HG03196 (cell line): ENCODE measurements at regions not wholly inside any gene's neighbourhood (a gene's known extent, or its start where the extent isn't known, plus 50 kb on each side); places are given as distances from the start of the nearest gene placed in this dataset.

ENCODE experiments used
- ATAC-seq: cut with Tn5 transposase; IDR thresholded peaks from one replicate; pipeline ENCODE4 v1.9.1; 2021; ENCODE audit not compliant: unreplicated experiment

DNA sequence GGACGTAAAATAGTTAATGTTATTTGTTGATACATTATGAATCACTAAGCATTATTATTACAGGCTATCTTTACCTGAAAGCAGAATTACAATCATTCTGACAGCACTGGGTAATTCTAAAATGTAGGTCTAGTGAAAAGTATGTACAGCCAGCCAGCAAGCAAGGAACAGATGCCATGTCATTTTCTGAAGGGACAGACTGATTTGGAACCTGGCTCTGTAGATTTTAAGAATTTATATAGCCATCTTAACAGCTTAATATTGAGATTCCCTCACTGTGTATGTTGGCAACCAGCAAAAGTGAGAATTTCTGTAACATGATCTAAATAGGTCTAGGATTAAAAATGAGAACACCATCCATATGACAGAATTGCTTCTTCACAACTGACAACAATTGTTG is 359.4 kb downstream of the ZIC4 start:
- no peak for ATAC-seq

- ATAC-seq = no peak
These were observed 367.9 kb downstream of the ZIC4 start for GRCh38 chr3:147038481-147038880.

DNA sequence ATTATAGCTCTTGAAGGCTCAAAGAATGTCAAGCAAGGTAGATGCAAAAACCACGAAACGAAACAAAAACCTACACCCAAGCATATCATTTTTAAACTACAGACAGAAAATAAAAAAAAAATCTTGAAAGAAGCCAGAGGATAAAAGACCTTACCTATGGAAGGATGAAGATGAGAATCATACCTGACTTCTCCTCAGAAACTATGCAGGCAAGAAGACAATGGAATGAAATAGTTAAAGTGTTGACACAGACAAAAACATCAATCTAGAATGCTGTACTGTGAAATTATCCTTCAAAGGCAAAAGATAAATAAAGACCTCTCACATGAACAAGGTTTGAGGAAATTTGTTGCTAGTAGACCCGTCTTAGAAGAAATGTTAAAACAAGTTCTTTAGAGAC is 372.0 kb downstream of the ZIC4 start:
- ATAC-seq = no peak

DNA sequence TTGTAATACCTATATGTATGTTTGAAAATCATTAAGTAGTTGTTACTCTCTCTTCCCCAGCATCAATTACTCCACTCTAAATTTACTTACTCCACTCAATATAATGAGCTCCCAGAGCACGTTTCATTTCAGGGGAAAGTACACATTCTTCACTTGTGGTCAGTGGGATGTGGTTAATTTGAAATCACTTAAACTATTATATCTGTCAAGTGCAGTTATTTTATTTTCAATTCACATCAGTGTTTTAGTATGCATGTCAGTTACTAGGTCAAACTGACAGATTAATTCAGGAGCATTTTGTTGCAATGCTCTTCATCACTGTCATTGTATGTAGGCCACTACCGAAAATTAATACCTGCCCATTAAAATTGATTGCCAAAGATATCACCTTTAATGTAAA is 376.1 kb downstream of the ZIC4 start:
- ATAC-seq = no peak

DNA sequence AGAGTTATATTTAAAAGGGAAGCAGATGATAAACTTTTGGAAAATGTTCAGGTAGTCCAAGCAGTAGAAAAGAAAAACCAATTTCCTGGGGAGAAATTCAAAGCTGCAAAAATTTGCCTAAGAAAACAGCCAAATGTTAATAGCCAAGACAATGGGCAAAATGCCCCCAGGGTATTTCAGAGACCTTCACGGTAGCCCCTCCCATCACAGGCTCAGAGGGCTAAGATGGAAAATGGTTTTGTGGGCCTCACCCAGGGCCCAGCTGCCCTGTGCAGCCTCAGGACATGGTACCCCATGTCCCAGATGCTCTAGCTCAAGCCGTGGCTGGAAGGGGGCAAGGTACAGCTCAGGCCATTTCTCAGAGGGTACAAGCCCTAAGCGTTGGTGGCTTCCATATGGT is 391.0 kb downstream of the ZIC4 start:
- no peak for ATAC-seq

GRCh38 chr3:147008886-147009285 is 397.5 kb downstream of the ZIC4 start:
- no peak for ATAC-seq

GRCh38 chr3:147008458-147008857 is 397.9 kb downstream of the ZIC4 start:
- ATAC-seq = no peak

DNA sequence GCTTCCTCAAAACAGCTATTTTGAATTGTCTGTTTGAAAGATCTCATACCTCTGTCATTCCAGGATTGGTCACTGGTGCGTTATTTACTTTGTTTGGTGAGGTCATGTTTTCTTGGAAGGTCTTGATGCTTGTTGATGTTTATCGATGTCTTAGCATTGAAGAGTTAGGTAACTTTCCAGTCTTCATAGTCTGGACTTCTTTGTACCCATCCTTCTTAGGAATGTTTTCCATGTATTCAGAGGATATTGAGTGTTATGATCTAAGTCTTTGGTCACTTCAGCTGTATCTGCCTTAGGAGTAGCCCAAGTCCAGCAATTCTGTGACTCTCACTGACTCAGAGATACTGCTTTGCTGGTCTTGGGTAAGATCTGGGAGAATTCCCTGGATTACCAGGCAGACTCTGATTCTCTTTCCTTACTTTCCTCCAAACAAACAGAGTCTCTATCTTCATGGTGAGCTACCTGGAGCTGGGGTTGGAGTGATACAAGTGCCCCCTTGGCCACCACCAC is 398.6 kb downstream of the ZIC4 start:
- no peak for ATAC-seq

DNA sequence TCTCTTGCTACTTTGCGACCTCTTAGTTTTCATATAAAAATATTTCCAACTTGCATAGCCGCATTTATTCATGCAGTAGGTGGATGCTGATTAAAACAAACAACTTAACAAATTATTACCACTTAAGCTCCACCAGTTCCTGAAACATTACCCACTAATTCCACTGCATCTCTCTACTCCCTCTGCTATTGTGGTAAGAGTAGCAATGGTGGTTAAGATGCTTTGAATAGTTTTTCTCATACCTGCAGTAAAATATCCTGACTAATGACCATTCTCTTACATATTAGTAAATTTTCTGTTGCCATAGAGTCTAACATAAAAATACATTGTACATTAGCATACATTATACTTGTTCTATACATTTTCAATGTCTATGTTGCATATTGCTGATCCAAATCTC is 397.6 kb upstream of the PLSCR5 start:
- no peak for ATAC-seq

- ATAC-seq = no peak
These were observed 395.1 kb upstream of the PLSCR5 start for GRCh38 chr3:147000274-147000673.

GRCh38 chr3:146991907-146992306 is 386.8 kb upstream of the PLSCR5 start:
- no peak for ATAC-seq

DNA sequence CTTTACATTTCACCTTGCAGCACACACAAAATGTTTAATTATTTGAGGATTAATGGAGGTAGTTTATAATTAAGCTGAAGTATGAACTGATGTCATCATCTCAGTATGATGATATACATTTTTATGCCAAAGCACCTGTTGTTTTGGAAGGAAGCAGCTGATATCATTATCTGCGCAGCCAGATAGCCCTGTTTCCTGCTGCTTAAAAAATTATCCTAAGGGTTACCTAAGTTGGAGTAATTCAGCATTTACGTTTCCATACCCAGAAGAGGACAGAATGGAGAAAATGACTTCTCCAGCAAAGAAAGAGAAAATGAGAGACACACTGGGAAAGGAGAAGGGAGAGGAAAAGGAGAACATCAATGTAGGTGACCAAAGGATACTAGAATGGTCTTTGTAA is 370.3 kb upstream of the PLSCR5 start:
- ATAC-seq = no peak

DNA sequence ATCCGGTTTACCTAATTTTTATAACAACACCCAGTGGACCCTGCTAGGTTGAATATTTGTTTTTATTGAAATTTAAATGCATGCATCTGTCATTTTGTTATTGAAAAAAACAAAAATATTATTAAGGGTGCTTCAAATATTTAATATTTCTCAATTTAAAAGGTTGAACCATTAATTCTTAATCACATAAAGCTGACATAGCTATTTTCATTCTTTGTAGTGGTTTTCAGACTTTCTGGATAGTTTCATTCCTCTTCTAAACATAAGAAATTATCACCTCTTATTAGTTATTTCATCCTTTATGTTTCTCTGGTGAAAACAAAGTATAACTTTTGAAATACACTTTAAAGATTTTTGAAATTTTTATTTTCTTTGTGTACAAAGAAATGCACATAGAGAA is 369.9 kb upstream of the PLSCR5 start:
- ATAC-seq = no peak

DNA sequence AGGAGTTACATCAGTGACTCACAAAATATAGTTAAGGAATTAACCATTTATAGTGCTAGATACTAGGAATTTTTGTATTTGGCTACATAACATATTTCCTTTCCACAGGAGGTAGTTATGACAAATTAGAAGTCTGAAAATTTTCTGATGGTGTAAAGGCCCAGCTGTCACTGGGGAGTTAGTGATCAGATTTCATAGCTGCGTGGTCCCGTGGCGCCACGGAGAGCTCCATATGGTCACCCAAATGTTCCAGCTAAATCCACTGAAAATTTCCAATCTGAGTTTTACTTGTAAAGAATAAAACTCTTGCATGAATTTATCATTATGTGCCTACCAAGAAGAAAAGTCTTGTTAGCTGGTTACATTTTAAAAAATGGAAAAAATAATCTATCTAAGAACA is 368.9 kb upstream of the PLSCR5 start:
- no peak for ATAC-seq

DNA sequence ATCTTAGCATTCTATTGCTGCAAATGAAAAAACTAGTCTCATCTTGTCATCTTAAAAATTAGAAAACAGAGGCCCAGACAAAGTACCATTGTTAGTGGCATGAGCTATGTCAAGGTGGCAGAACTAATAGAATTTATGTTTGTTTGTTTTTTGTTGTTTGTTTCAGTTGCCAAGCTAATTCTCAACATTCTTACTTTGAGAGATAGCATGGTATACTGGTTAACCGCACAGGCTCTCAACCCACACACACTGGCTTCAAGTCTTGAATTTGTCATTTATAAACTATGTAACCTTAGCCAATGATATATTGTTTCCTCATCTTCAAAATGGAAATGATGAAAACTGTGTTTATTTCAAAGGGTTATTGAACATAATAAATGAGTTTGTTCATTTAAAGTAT is 367.6 kb upstream of the PLSCR5 start:
- no peak for ATAC-seq

- ATAC-seq = no peak
These were observed 365.1 kb upstream of the PLSCR5 start for GRCh38 chr3:146970236-146970635.

GRCh38 chr3:146969356-146969755 is 364.2 kb upstream of the PLSCR5 start:
- no peak for ATAC-seq

DNA sequence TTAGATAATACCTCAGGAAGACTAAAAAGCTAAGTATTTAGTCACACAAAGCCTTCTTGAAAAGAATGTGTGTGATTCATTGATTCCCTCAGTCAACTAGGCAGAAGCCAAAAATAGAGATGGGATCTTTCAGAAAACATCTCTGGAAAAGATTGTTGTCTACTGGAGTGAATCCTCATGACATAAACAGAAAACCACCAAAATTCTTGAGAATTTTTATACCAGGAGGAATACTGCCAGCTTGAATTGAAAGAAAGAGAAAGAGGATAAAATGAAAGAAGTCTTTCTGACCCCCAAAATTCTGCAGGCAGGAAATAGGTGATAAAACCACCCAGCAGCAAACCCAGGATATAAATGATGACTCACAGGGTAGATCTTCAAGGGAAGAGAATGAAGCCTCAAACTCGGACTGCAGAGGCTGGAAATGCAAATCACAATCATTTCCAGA is 363.1 kb upstream of the PLSCR5 start:
- no peak for ATAC-seq

GRCh38 chr3:146967783-146968182 is 362.6 kb upstream of the PLSCR5 start:
- ATAC-seq = no peak

DNA sequence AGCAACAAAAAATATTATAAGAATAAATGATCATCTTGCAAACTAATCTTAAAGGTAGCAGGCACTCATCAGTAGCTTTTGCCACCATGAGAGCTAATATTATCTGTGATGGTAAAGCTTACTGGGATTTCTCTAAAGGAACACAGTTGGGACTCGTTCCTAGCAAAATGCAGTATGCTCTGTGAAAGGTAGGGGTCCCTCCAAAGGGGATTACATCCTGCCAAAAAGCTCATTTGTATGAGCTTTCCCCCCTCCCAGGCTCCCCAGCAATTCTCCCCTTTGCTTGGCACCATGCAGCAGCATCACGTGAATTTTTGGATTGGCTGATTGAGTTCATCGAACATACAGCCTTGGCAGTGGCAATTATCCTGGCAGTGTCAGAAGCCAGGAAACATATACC is 361.0 kb upstream of the PLSCR5 start:
- ATAC-seq = no peak

DNA sequence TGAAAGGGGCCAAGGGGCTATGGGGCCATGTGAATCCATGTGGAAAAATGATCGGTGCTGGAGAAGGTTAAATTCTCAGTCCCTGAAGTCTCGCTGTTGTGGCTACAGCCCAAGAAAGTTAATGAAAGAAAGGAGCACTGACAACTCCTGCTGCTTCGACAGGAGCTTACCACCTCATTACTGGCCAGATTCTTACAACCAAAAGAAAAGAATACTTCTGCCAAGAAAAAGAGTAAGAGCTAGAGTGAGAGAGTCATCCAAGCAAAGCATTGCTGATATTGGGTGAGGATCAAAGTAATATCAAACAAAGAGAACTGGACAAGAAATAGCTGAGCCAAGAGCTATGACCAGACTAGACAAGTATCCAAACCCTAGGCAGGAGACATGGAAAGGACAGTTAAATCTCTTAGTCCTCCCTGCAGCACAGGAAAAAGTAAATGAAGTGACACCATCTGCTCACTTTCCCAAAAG is 348.4 kb upstream of the PLSCR5 start:
- ATAC-seq = no peak

DNA sequence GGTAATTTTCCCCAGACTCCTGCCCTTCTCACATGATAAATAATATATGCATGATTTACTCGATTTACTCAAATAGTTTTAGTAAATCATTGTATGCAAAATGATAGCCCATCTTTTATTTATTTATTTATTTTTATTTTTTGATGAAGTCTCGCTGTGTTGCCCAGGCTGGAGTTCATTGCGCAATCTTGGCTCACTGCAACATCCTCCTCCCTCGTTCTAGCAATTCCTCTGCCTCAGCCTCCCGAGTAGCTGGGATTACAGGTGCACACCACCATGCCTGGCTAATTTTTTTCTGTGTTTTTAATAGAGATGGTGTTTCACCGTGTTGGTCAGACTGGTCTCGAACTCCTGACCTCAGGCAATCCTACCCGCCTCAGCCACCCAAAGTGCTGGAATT is 343.8 kb upstream of the PLSCR5 start:
- ATAC-seq = no peak

DNA sequence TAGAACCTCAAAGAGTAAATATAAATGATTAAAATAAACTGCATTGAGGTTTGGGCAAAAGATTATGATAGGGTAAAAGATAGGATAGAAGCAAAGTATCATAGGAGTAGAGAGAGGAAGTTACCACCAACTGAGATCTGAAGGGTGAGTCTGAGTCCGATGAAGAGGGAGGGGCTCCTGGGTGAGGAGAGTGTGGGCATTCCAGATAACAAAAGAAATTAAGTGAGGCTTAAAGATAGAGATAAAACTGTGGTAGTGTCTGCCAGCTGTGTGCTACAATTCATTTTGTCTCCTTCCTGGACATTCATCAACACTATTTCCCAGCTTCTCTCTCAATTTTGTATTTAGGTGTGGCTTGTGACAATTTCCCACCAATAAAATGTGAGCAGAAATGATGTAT is 343.0 kb upstream of the PLSCR5 start:
- ATAC-seq = no peak

DNA sequence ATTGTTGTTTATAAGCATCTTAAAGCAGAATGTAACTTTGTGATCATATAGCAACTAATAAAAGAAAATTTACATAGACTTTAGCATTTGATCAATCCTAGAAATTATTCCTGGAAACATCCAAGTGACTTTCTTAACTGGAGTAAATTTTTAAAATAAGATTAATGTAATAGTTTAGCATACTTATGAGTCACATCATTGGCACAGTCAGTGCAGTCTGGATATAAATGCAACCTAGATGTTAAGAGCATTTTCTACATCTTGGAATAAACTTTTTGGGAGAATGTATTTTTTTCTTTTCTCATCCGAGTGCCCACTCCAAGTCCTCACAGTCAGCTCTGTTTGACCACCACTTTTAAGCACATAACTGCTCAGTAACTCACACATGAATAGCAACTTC is 324.6 kb upstream of the PLSCR5 start:
- ATAC-seq = no peak
